SW480 (cell line): ENCODE measurements at regions not wholly inside any gene's neighbourhood (a gene's known extent, or its start where the extent isn't known, plus 50 kb on each side); places are given as distances from the start of the nearest gene placed in this dataset.

Source experiments
- DNase-seq: peaks from one replicate; pipeline ENCODE4 v3.0.0-alpha.2; 2016; ENCODE audit warnings: low spot score

- no peak for DNase-seq
Observed at GRCh38 chr13:81539643-81540150, 1198.8 kb upstream of the SPRY2 start.

- no peak for DNase-seq
Observed at GRCh38 chr13:81498969-81499368, 1158.0 kb upstream of the SPRY2 start.

GRCh38 chr13:81493144-81493543, 1152.2 kb upstream of the SPRY2 start:
- DNase-seq: no peak

GRCh38 chr13:81492449-81492848, 1151.5 kb upstream of the SPRY2 start:
- DNase-seq: no peak

GRCh38 chr13:81488021-81488420, 1147.1 kb upstream of the SPRY2 start:
- no peak for DNase-seq

GRCh38 chr13:81487151-81487550, 1146.2 kb upstream of the SPRY2 start:
- DNase-seq: no peak

GRCh38 chr13:81480634-81481033, 1139.7 kb upstream of the SPRY2 start:
- no peak for DNase-seq

GRCh38 chr13:81473366-81473899, 1132.5 kb upstream of the SPRY2 start:
- DNase-seq: no peak

- no peak for DNase-seq
Observed at GRCh38 chr13:81458170-81458569, 1117.2 kb upstream of the SPRY2 start.

GRCh38 chr13:81446441-81446840, 1105.5 kb upstream of the SPRY2 start:
- no peak for DNase-seq

GRCh38 chr13:81442904-81443303, 1102.0 kb upstream of the SPRY2 start:
- DNase-seq: no peak

GRCh38 chr13:81425286-81425685, 1084.4 kb upstream of the SPRY2 start:
- no peak for DNase-seq

- DNase-seq: no peak
Observed at GRCh38 chr13:81409284-81409683, 1068.4 kb upstream of the SPRY2 start.

- DNase-seq: no peak
Observed at GRCh38 chr13:81408647-81409046, 1067.7 kb upstream of the SPRY2 start.

- no peak for DNase-seq
Observed at GRCh38 chr13:81406639-81407292, 1065.8 kb upstream of the SPRY2 start.

GRCh38 chr13:81406022-81406421, 1065.1 kb upstream of the SPRY2 start:
- no peak for DNase-seq

- DNase-seq: no peak
Observed at GRCh38 chr13:81396192-81396591, 1055.3 kb upstream of the SPRY2 start.

- DNase-seq: no peak
Observed at GRCh38 chr13:81395368-81395767, 1054.4 kb upstream of the SPRY2 start.

- DNase-seq: no peak
Observed at GRCh38 chr13:81394640-81395039, 1053.7 kb upstream of the SPRY2 start.

GRCh38 chr13:81393721-81394120, 1052.8 kb upstream of the SPRY2 start:
- DNase-seq: no peak

GRCh38 chr13:81393110-81393509, 1052.2 kb upstream of the SPRY2 start:
- no peak for DNase-seq

- no peak for DNase-seq
Observed at GRCh38 chr13:81388400-81388799, 1047.5 kb upstream of the SPRY2 start.

- no peak for DNase-seq
Observed at GRCh38 chr13:81383444-81383843, 1042.5 kb upstream of the SPRY2 start.

- no peak for DNase-seq
Observed at GRCh38 chr13:81382246-81382645, 1041.3 kb upstream of the SPRY2 start.
